H1 (cell line): ENCODE measurements at regions not wholly inside any gene's neighbourhood (a gene's known extent, or its start where the extent isn't known, plus 50 kb on each side); places are given as distances from the start of the nearest gene placed in this dataset.

ENCODE experiments used
- CTCF ChIA-PET: fragments of 300-600 bp; sonication (Branson Sonifier 250); formaldehyde crosslinking; loops from one replicate; lab custom pipeline; 2021; ENCODE audit not compliant: partially characterized antibody; lab: Charles Lee
- POLR2A ChIA-PET: fragments of 300-600 bp; sonication (Branson Sonifier 250); formaldehyde crosslinking; loops from one replicate; lab custom pipeline; 2021; ENCODE audit warnings: inconsistent platforms; ENCODE audit not compliant: partially characterized antibody; lab: Charles Lee
- DNase-seq, 2 experiments: peaks; one replicate each; pipeline versions ENCODE4 v3.0.0 to v3.0.0-alpha.2; 2010 to 2022; ENCODE audit warnings: low spot score in 2 of 2, low read depth in 1 of 2, mixed read lengths in 1 of 2
- FAIRE-seq: peaks from 2 replicates; lab custom pipeline; 2011; peaks lifted over from hg19 to GRCh38; lab: Jason Lieb, UNC
- H2AFZ ChIP-seq: 2 replicates; pipeline ENCODE4 v1.8.1; 2012; ENCODE audit warnings: low read length, inconsistent platforms
- H2AK5ac ChIP-seq: 2 replicates; pipeline ENCODE4 v1.6.1; 2013; ENCODE audit warnings: low read depth, low read length
- H2BK120ac ChIP-seq: replicated peaks from 2 replicates; pipeline ENCODE3; 2013; ENCODE audit warnings: low read depth, low read length, inconsistent platforms
- H2BK12ac ChIP-seq: 2 replicates; pipeline ENCODE4 v1.6.1; 2013; ENCODE audit warnings: low read depth, low read length
- H2BK15ac ChIP-seq: 2 replicates; pipeline ENCODE4 v1.6.1; 2013; ENCODE audit warnings: low read length
- H2BK20ac ChIP-seq: 2 replicates; pipeline ENCODE4 v1.6.1; 2013; ENCODE audit warnings: low read length
- H2BK5ac ChIP-seq: 2 replicates; pipeline ENCODE4 v1.6.1; 2013; ENCODE audit warnings: low read depth, low read length
- H3K14ac ChIP-seq: 2 replicates; pipeline ENCODE4 v1.6.1; 2013; ENCODE audit warnings: inconsistent platforms; ENCODE audit not compliant: insufficient read length
- H3K18ac ChIP-seq: 2 replicates; pipeline ENCODE4 v1.6.1; 2013; ENCODE audit warnings: low read length; ENCODE audit errors: extremely low read depth
- H3K23ac ChIP-seq: 2 replicates; pipeline ENCODE4 v1.6.1; 2013; ENCODE audit warnings: inconsistent platforms; ENCODE audit not compliant: insufficient read length
- H3K23me2 ChIP-seq: 2 replicates; pipeline ENCODE4 v1.6.1; 2013; ENCODE audit warnings: low read depth, low read length
- H3K27ac ChIP-seq: 2 replicates; pipeline ENCODE4 v1.6.1; 2011; ENCODE audit warnings: low read depth, low read length, inconsistent platforms
- H3K27me3 ChIP-seq, 4 experiments: replicated peaks in 1 of 4; 1 replicate in 1 of 4; 2 replicates in 3 of 4; pipeline versions ENCODE4 v1.6.1 to v1.8.1; 2011 to 2013; ENCODE audit warnings: low read length in 3 of 4, mild to moderate bottlenecking in 3 of 4, inconsistent platforms in 2 of 4, mixed read lengths in 2 of 4, moderate library complexity in 1 of 4; ENCODE audit not compliant: control insufficient read depth in 3 of 4, insufficient read depth in 3 of 4; ENCODE audit errors: extremely low read depth in 1 of 4
- H3K36me3 ChIP-seq, 4 experiments: 2 replicates each; pipeline versions ENCODE4 v1.6.1 to v1.8.1; 2011 to 2013; ENCODE audit warnings: mild to moderate bottlenecking in 4 of 4, low read length in 3 of 4, moderate library complexity in 2 of 4, control low read depth in 1 of 4, inconsistent platforms in 1 of 4; ENCODE audit not compliant: insufficient read depth in 4 of 4, control insufficient read depth in 2 of 4
- H3K4ac ChIP-seq: replicated peaks from 2 replicates; pipeline ENCODE3; 2013; ENCODE audit warnings: low read length, low read depth, mixed read lengths, inconsistent platforms; ENCODE audit not compliant: insufficient read length
- H3K4me1 ChIP-seq, 4 experiments: replicated peaks in 1 of 4; 1 replicate in 1 of 4; 2 replicates in 3 of 4; pipeline versions ENCODE4 v1.6.1 to v1.8.1; 2011 to 2013; ENCODE audit warnings: low read length in 3 of 4, inconsistent platforms in 2 of 4, mixed read lengths in 1 of 4; ENCODE audit not compliant: insufficient read depth in 4 of 4, control insufficient read depth in 3 of 4
- H3K4me2 ChIP-seq, 2 experiments: 2 replicates each; pipeline versions ENCODE4 v1.6.1 to v1.8.1; 2011 to 2013; ENCODE audit warnings: low read depth in 2 of 2, low read length in 2 of 2, control low read depth in 1 of 2, inconsistent platforms in 1 of 2, mild to moderate bottlenecking in 1 of 2; ENCODE audit not compliant: insufficient read depth in 1 of 2
- H3K4me3 ChIP-seq, 4 experiments: fragments of 200-600, 300-600 bp in 1 of 4; sonication (generic), shearing (Covaris generic), sonication (Bioruptor Twin) in 1 of 4; 2 replicates each; pipeline versions ENCODE4 v1.5.1 to v1.8.1; 2011 to 2016; ENCODE audit warnings: low read length in 4 of 4, low read depth in 3 of 4, control low read depth in 2 of 4, inconsistent platforms in 2 of 4, mild to moderate bottlenecking in 2 of 4, mixed read lengths in 1 of 4, moderate library complexity in 1 of 4; ENCODE audit not compliant: insufficient read depth in 2 of 4; ENCODE audit errors: extremely low read depth in 1 of 4
- H3K56ac ChIP-seq: replicated peaks from 2 replicates; pipeline ENCODE3; 2013; ENCODE audit warnings: low read depth, mild to moderate bottlenecking, mixed read lengths, low read length, inconsistent platforms; ENCODE audit not compliant: insufficient read length
- H3K79me1 ChIP-seq: 2 replicates; pipeline ENCODE4 v1.6.1; 2013; ENCODE audit warnings: low read depth, low read length, control low read depth
- H3K79me2 ChIP-seq, 2 experiments: 2 replicates each; pipeline versions ENCODE4 v1.6.1 to v1.8.1; 2012 to 2013; ENCODE audit warnings: low read length in 2 of 2, mild to moderate bottlenecking in 2 of 2, inconsistent platforms in 1 of 2; ENCODE audit not compliant: insufficient read depth in 2 of 2, control insufficient read depth in 1 of 2
- H3K9ac ChIP-seq, 4 experiments: replicated peaks in 1 of 4; 1 replicate in 1 of 4; 2 replicates in 3 of 4; pipeline versions ENCODE4 v1.6.1 to v1.8.1; 2011 to 2013; ENCODE audit warnings: low read depth in 3 of 4, low read length in 3 of 4, control low read depth in 2 of 4, mild to moderate bottlenecking in 2 of 4, moderate library complexity in 2 of 4, inconsistent platforms in 1 of 4; ENCODE audit errors: extremely low read depth in 1 of 4
- H3K9me3 ChIP-seq, 2 experiments: 2 replicates each; pipeline versions ENCODE4 v1.6.1 to v1.8.1; 2012 to 2013; ENCODE audit warnings: mild to moderate bottlenecking in 2 of 2, moderate library complexity in 2 of 2, control low read depth in 1 of 2, inconsistent platforms in 1 of 2, low read depth in 1 of 2, low read length in 1 of 2, mixed read lengths in 1 of 2; ENCODE audit not compliant: insufficient read depth in 2 of 2
- H4K20me1 ChIP-seq, 2 experiments: replicated peaks in 1 of 2; 2 replicates each; pipeline versions ENCODE3 to v1.8.1; 2011 to 2013; ENCODE audit warnings: inconsistent platforms in 2 of 2, low read length in 2 of 2, mild to moderate bottlenecking in 1 of 2; ENCODE audit not compliant: insufficient read depth in 2 of 2, control insufficient read depth in 1 of 2
- H4K5ac ChIP-seq: 2 replicates; pipeline ENCODE4 v1.6.1; 2013; ENCODE audit warnings: low read length, low read depth, mixed read lengths, inconsistent platforms; ENCODE audit not compliant: insufficient read length
- H4K8ac ChIP-seq: 2 replicates; pipeline ENCODE4 v1.8.0; 2013; ENCODE audit warnings: mild to moderate bottlenecking, moderate library complexity, low read length, inconsistent platforms; ENCODE audit not compliant: insufficient read depth; ENCODE audit errors: extremely low read depth
- H4K91ac ChIP-seq: replicated peaks from 2 replicates; pipeline ENCODE3; 2013; ENCODE audit warnings: low read length, mixed read lengths, inconsistent platforms; ENCODE audit not compliant: insufficient read length
- ASH2L ChIP-seq: fragments of 200-600, 300-600 bp; sonication (generic); IDR thresholded peaks from one replicate; pipeline ENCODE4 v1.7.1; 2017; ENCODE audit warnings: low read length
- ATF3 ChIP-seq: IDR thresholded peaks from 2 replicates; pipeline ENCODE4 v1.6.1; 2011; ENCODE audit warnings: low read depth, mild to moderate bottlenecking, low read length; ENCODE audit not compliant: insufficient read depth
- CBX8 ChIP-seq: fragments of 300-800, 300-1000 bp; sonication (generic); IDR thresholded peaks from 2 replicates; pipeline ENCODE4 v1.7.1; 2016; ENCODE audit warnings: low read depth, low read length, borderline replicate concordance
- EGR1 ChIP-seq: IDR thresholded peaks from 2 replicates; pipeline ENCODE4 v1.6.1; 2011; ENCODE audit warnings: low read depth, low read length, borderline replicate concordance
- EP300 ChIP-seq, 2 experiments: IDR thresholded peaks; 1 replicate in 1 of 2; 2 replicates in 1 of 2; pipeline ENCODE4 v1.6.1; 2011 to 2012; ENCODE audit warnings: low read depth in 2 of 2, low read length in 2 of 2, mild to moderate bottlenecking in 2 of 2, borderline replicate concordance in 1 of 2, inconsistent platforms in 1 of 2, moderate library complexity in 1 of 2
- HDAC6 ChIP-seq: IDR thresholded peaks from one replicate; pipeline ENCODE4 v1.7.1; 2012; ENCODE audit warnings: low read depth, mild to moderate bottlenecking, inconsistent platforms, low read length, moderate library complexity
- MAFK ChIP-seq: IDR thresholded peaks from 2 replicates; pipeline ENCODE4 v1.6.1; 2012; ENCODE audit warnings: low read depth, mild to moderate bottlenecking, improper control_type of control experiment, low read length
- NRF1 ChIP-seq: IDR thresholded peaks from 2 replicates; pipeline ENCODE4 v1.6.1; 2011; ENCODE audit warnings: mild to moderate bottlenecking, low read depth, low read length, improper control_type of control experiment
- RFX5 ChIP-seq: IDR thresholded peaks from 2 replicates; pipeline ENCODE4 v1.6.1; 2011; ENCODE audit warnings: low read depth, low read length, improper control_type of control experiment, borderline replicate concordance
- RXRA ChIP-seq: IDR thresholded peaks from 2 replicates; pipeline ENCODE4 v1.6.1; 2011; ENCODE audit warnings: low read depth, mild to moderate bottlenecking, low read length, moderate library complexity; ENCODE audit not compliant: insufficient read depth
- SIRT6 ChIP-seq: IDR thresholded peaks from one replicate; pipeline ENCODE4 v1.7.1; 2012; ENCODE audit warnings: low read length, inconsistent platforms
- SUZ12 ChIP-seq: fragments of 200-600 bp; sonication (generic); IDR thresholded peaks from 2 replicates; pipeline ENCODE4 v1.6.1; 2012; ENCODE audit warnings: mild to moderate bottlenecking, inconsistent platforms, low read length, moderate library complexity, mixed read lengths
- TEAD4 ChIP-seq: IDR thresholded peaks from 2 replicates; pipeline ENCODE4 v1.6.1; 2012; ENCODE audit warnings: low read depth, low read length, inconsistent platforms, mixed read lengths
- YY1 ChIP-seq: IDR thresholded peaks from 2 replicates; pipeline ENCODE4 v1.6.1; 2011; ENCODE audit warnings: low read depth, mild to moderate bottlenecking, low read length
- WGBS, 2 experiments: shearing (Covaris generic) in 1 of 2; methylation state at CpG; one replicate each; pipeline versions ENCODE4 v1.1.6 to v1.1.7; 2013 to 2015; ENCODE audit warnings: low lambda C conversion rate in 2 of 2, mixed read lengths in 2 of 2, inconsistent platforms in 1 of 2, low coverage in 1 of 2, missing lambda C conversion rate in 1 of 2; ENCODE audit not compliant: insufficient replicate concordance in 2 of 2, insufficient coverage in 1 of 2, insufficient read length in 1 of 2; ENCODE audit errors: extremely low coverage in 1 of 2, missing lambda C conversion rate in 1 of 2; 5-methylcytosine and 5-hydroxymethylcytosine counted together

- FAIRE-seq: no peak
- POLR2A ChIA-PET: no interaction called here
These were observed 114.3 kb downstream of the DIPK2A start for GRCh38 chr3:144085964-144086363.

More at GRCh38 chr3:144085964-144086363, 114.3 kb downstream of the DIPK2A start:
- Histone ChIP-seq H3K14ac (no peak overlapping the region), H3K4ac (no peak overlapping the region), H3K9ac (no peak overlapping the region), H3K36me3 (no peaks in the 10 kb centered on the region), H3K23ac (no peak overlapping the region), H4K20me1 (no peaks in the 10 kb centered on the region), H2BK20ac (no peak overlapping the region), H3K9me3 (no peaks in the 10 kb centered on the region), H3K27ac (no peak overlapping the region), H2AFZ (no peak overlapping the region), H3K56ac (no peak overlapping the region), H4K5ac (no peak overlapping the region), H2AK5ac (no peak overlapping the region), H3K79me1 (no peaks in the 10 kb centered on the region), H3K23me2 (no peaks in the 10 kb centered on the region), H3K4me3 (no peak overlapping the region), H2BK5ac (no peak overlapping the region), H3K79me2 (no peaks in the 10 kb centered on the region), H2BK12ac (no peak overlapping the region), H2BK15ac (no peak overlapping the region), H2BK120ac (no peak overlapping the region), H3K4me2 (no peak overlapping the region), H4K8ac (no peak overlapping the region), H3K4me1 (no peaks in the 10 kb centered on the region), H3K27me3 (no peaks in the 10 kb centered on the region), H3K18ac (no peak overlapping the region), H4K91ac (no peak overlapping the region)
- no peak for DNase-seq
- TF ChIP-seq TEAD4 (no peak), ATF3 (no peak), SIRT6 (no peak), NRF1 (no peak), ASH2L (no peak), MAFK (no peak), EP300 (IDR thresholded peaks at IDR 0.05; ENCODE audit: borderline replicate concordance in 1 of 2, low read depth in 2 of 2, low read length in 2 of 2) (no peak), YY1 (no peak), RXRA (no peak), CBX8 (no peak), HDAC6 (no peak), SUZ12 (no peak), RFX5 (no peak), EGR1 (no peak)
- CTCF ChIA-PET: no interaction called here
- WGBS, 2 experiments: 97% methylated on average over 3 of the region's 3 CpGs; no CpG with 5 or more reads in 1 of the 2 experiments
